ENCODE measurements at regions not wholly inside any gene's neighbourhood (a gene's known extent, or its start where the extent isn't known, plus 50 kb on each side); places are given as distances from the start of the nearest gene placed in this dataset.
A peak's percentile ranks its signal among the peaks of the same experiment; 100 is the strongest.

- no peak for DNase-seq
Measured at GRCh38 chr12:32047357-32048212, 59.1 kb upstream of the BICD1 start.

GRCh38 chr12:32048791-32049190, 57.9 kb upstream of the BICD1 start:
- no peak for DNase-seq

- DNase-seq = no peak
Measured at GRCh38 chr12:32049956-32050355, 56.7 kb upstream of the BICD1 start.

- peak; percentile 49 for DNase-seq
Measured at GRCh38 chr12:32051511-32052211, 55.0 kb upstream of the BICD1 start.

GRCh38 chr12:32052212-32052713, 54.4 kb upstream of the BICD1 start:
- DNase-seq = no peak

GRCh38 chr12:32053881-32054624, 52.6 kb upstream of the BICD1 start:
- no peak for DNase-seq
